ENCODE measurements at regions not wholly inside any gene's neighbourhood (a gene's known extent, or its start where the extent isn't known, plus 50 kb on each side); places are given as distances from the start of the nearest gene placed in this dataset.

DNA sequence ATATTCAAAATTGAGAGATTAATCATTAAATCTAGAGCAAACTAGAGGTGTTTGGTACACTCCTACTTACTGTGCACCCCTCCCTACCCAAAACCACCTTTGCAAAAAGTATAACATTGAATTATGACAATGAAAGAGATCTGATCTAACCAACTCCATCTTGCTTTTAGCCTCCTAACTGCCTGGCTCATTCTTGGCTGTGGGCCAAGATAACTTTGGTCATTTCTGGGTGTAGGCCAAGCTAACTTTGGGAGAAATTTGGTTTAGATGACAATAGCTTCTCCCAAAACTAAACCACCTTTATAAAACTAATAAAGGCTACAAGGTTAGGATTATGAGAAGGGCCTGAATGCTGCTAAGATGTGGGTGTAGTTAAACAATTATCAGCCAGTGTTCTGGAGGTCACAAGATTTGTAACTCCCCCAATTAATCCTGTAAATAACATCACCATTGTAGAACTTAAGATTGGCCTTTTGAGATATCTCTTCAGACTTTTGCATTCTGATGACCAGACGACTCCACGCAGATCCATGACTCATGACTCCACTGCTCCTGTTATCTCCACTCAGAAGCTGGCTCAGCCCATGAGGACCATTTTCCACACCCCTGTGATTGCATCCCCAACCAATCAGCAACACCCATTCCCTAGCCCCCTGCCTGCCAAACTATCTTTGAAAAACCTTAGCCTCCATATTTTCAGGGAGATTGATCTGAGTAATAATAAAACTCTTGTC, 160.2 kb downstream of the FBXO15 start:
- DNase-seq (ENCODE audit: low read depth in 4 of 6, low spot score in 6 of 6): no peak
- 90% methylated on average over 2 of the region's 2 CpGs for WGBS (ENCODE audit: insufficient coverage)
- H3K4me1 ChIP-seq (ENCODE audit: control insufficient read depth, insufficient read depth, low read length): no peaks in the 10 kb centered on the region
- H3K27ac ChIP-seq (ENCODE audit: low read depth, low read length): no peak overlapping the region
- no peaks in the 10 kb centered on the region for H3K27me3 ChIP-seq (ENCODE audit: control insufficient read depth, insufficient read depth, low read length)
- H3K4me3 ChIP-seq (ENCODE audit: low read depth, low read length): no peak overlapping the region
- no peaks in the 10 kb centered on the region for H3K36me3 ChIP-seq (ENCODE audit: control insufficient read depth, insufficient read depth, low read length)
- H3K9me3 ChIP-seq (ENCODE audit: control insufficient read depth, insufficient read depth, low read length): no peaks in the 10 kb centered on the region

DNA sequence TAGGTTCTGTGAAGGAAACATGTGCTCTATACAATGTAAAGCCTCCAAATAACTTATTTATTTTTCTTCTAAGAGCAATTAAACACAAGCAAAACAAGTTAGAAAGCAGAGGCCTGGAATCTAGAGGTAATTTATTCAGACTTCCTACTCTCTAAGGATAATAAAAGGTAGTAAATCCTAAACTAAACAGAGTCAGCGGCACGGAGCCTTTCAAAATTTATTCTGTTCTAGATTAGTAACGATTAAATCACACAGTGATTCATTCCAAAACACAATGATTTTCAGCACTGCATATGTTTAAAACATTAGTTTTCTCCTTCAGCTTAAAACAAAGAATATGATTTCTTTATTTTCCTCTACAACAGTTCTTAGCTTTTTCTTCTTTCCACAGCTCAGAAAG, 160.9 kb downstream of the FBXO15 start:
- no peaks in the 10 kb centered on the region for H3K36me3 ChIP-seq (ENCODE audit: control insufficient read depth, insufficient read depth, low read length)
- no CpG with 5 or more reads among the region's 3 CpGs for WGBS (ENCODE audit: insufficient coverage)
- no peaks in the 10 kb centered on the region for H3K27me3 ChIP-seq (ENCODE audit: control insufficient read depth, insufficient read depth, low read length)
- DNase-seq (ENCODE audit: low read depth in 4 of 6, low spot score in 6 of 6): peak in 1 of 6 donors; percentile 29
- H3K4me1 ChIP-seq (ENCODE audit: control insufficient read depth, insufficient read depth, low read length): no peaks in the 10 kb centered on the region
- H3K27ac ChIP-seq (ENCODE audit: low read depth, low read length): no peak overlapping the region
- no peaks in the 10 kb centered on the region for H3K9me3 ChIP-seq (ENCODE audit: control insufficient read depth, insufficient read depth, low read length)
- H3K4me3 ChIP-seq (ENCODE audit: low read depth, low read length): no peak overlapping the region

DNA sequence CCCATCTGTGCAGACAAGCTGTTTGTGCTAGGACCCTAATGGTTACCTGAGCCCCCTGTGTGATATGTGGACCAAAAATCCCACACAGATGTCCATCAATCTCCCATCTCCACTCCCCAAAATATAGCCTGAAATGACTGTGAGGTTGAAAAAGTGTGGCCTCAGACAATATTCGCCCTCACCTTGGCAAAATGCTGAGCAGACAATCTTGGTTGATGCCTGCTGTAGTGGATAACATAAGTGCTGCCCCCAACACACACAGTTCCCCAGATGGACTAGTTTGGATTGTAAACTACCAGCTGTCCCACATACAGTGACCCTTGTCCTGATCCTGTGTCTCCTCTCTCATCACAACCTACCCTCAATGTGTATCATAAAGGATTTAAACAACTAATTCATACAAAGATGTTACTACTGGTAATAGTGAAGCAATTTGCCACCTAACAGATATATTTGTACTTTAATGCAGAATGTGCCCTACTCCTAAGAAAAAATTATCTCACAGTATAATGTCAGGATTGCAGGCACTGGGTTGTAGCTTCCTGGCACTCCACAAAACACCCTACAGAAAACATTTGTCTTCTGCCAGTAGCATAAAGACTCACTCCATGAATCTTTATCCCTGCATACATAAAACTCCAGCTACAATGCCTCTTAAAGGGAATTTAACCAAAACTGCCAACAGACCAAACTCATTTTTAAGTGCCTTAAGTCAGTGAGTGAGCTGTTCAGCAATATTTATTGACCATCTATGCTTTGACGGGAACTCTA, 161.6 kb downstream of the FBXO15 start:
- DNase-seq (ENCODE audit: low read depth in 4 of 6, low spot score in 6 of 6): peak in 3 of 6 donors; percentile 12 to 43 (median 24)
- H3K27me3 ChIP-seq (ENCODE audit: control insufficient read depth, insufficient read depth, low read length): no peaks in the 10 kb centered on the region
- H3K27ac ChIP-seq (ENCODE audit: low read depth, low read length): no peak overlapping the region
- H3K4me3 ChIP-seq (ENCODE audit: low read depth, low read length): no peak overlapping the region
- no peaks in the 10 kb centered on the region for H3K36me3 ChIP-seq (ENCODE audit: control insufficient read depth, insufficient read depth, low read length)
- no peaks in the 10 kb centered on the region for H3K4me1 ChIP-seq (ENCODE audit: control insufficient read depth, insufficient read depth, low read length)
- H3K9me3 ChIP-seq (ENCODE audit: control insufficient read depth, insufficient read depth, low read length): no peaks in the 10 kb centered on the region
- no CpG with 5 or more reads among the region's 2 CpGs for WGBS (ENCODE audit: insufficient coverage)

DNA sequence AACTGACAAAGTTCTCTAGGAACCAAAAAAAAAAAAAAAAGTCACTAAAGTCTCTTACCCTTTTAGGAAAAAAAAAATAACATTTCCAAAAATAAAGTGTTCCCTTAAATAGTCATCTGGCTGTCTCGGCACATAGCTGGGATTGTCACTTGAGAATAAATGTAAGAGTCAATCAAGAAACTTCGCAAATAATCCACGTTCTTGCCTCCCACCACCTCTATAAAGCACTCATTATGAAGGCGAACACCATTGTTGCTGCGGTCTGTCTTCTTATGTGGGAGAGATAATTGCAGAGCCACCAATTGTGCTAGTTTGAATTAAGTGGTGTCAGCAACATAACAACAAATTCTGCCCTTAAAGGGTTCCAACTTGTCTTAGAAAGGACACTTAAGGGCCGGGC, 163.7 kb downstream of the FBXO15 start:
- Histone ChIP-seq H3K36me3 (ENCODE audit: control insufficient read depth, insufficient read depth, low read length) (no peaks in the 10 kb centered on the region), H3K4me3 (ENCODE audit: low read depth, low read length) (no peak overlapping the region), H3K4me1 (ENCODE audit: control insufficient read depth, insufficient read depth, low read length) (no peaks in the 10 kb centered on the region), H3K9me3 (ENCODE audit: control insufficient read depth, insufficient read depth, low read length) (no peaks in the 10 kb centered on the region), H3K27ac (ENCODE audit: low read depth, low read length) (no peak overlapping the region), H3K27me3 (ENCODE audit: control insufficient read depth, insufficient read depth, low read length) (no peaks in the 10 kb centered on the region)
- no peak for DNase-seq (ENCODE audit: low read depth in 4 of 6, low spot score in 6 of 6)
- WGBS (ENCODE audit: insufficient coverage): 43% methylated on average over 1 of the region's 6 CpGs

DNA sequence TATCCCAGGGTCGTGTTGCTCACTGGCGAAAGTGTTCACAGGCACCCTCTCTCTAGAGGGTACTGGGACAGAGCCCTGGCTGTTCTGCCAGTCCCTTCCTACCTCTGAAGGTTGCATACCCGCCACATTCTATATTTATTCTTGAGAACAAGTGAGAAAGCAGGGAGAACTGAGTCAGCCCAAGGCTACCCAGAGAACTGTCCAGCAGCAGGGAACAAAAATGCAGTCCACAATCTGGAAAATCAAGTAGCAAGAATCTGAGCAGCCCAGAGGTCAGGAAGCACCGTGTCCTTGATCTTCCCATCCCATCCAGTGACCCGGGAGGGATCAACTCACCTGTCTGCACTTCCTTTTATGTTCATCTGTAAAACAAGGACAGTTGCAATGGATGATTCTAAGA, 164.1 kb downstream of the FBXO15 start:
- 89% methylated on average over 3 of the region's 5 CpGs for WGBS (ENCODE audit: insufficient coverage)

DNA sequence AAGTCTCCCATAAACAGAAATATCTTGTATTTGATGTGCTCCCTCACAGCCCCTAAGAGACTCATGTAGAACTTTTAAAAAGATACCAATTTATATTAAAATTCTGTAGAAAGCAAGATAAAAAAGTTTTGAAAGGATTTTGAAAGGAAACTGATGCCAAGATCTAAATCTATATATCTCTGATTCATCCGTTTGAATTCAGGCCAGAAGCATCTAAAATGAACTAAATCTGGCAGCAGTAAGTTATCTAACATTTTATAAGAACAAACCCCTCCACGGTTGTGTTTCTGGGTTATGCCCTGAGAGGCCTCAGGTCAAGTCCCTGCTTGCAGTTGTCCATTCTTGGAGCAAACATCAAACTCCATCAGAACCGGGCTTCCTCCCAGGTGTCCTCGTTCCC, 165.8 kb downstream of the FBXO15 start:
- H3K4me1 ChIP-seq (ENCODE audit: control insufficient read depth, insufficient read depth, low read length): no peaks in the 10 kb centered on the region
- DNase-seq (ENCODE audit: low read depth in 4 of 6, low spot score in 6 of 6): no peak
- no peak overlapping the region for H3K27ac ChIP-seq (ENCODE audit: low read depth, low read length)
- 83% methylated on average over 3 of the region's 4 CpGs for WGBS (ENCODE audit: insufficient coverage)
- H3K9me3 ChIP-seq (ENCODE audit: control insufficient read depth, insufficient read depth, low read length): no peaks in the 10 kb centered on the region
- H3K27me3 ChIP-seq (ENCODE audit: control insufficient read depth, insufficient read depth, low read length): no peaks in the 10 kb centered on the region
- H3K4me3 ChIP-seq (ENCODE audit: low read depth, low read length): no peak overlapping the region
- H3K36me3 ChIP-seq (ENCODE audit: control insufficient read depth, insufficient read depth, low read length): no peaks in the 10 kb centered on the region

More for the DNA sequence above, 164.1 kb downstream of the FBXO15 start:
- no peak for DNase-seq (ENCODE audit: low read depth in 4 of 6, low spot score in 6 of 6)
- H3K4me3 ChIP-seq (ENCODE audit: low read depth, low read length): no peak overlapping the region
- H3K27ac ChIP-seq (ENCODE audit: low read depth, low read length): no peak overlapping the region
- H3K27me3 ChIP-seq (ENCODE audit: control insufficient read depth, insufficient read depth, low read length): no peaks in the 10 kb centered on the region
- H3K4me1 ChIP-seq (ENCODE audit: control insufficient read depth, insufficient read depth, low read length): no peaks in the 10 kb centered on the region
- H3K9me3 ChIP-seq (ENCODE audit: control insufficient read depth, insufficient read depth, low read length): no peaks in the 10 kb centered on the region
- H3K36me3 ChIP-seq (ENCODE audit: control insufficient read depth, insufficient read depth, low read length): no peaks in the 10 kb centered on the region

DNA sequence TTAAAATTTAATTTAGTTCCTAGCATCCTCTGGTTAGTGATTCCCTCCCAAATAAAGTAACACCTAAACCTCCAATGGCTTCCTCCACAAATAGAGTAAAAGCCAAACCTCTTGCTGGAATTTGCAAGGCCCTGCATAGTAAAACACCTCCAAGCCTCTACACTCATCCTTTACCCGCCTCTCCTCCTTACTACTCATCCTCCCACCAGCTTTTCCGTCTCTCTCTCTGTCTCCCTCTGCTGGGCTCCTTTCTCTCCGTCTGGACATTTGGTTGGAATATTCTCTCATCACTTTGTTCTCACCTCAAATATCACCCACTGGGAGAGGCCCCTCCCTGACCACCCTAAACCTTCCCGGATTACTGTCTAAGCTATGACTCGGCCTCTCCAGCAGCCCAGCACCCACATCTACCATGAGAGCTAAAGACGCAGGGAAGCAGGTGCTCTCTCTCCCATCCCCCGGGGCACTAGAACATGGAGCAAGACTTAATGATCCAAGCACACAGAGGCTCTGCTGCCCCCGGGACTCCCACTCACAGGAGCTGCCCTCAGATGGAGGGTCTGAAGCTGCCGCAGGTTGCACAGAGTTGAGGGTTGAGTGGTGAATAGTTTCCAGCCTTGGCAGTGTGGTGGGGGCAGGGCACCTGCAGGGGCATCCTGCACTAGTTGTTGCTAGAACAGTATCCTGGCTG, 167.2 kb downstream of the FBXO15 start:
- Histone ChIP-seq H3K4me1 (ENCODE audit: control insufficient read depth, insufficient read depth, low read length) (no peaks in the 10 kb centered on the region), H3K36me3 (ENCODE audit: control insufficient read depth, insufficient read depth, low read length) (no peaks in the 10 kb centered on the region), H3K27ac (ENCODE audit: low read depth, low read length) (no peak overlapping the region), H3K27me3 (ENCODE audit: control insufficient read depth, insufficient read depth, low read length) (no peaks in the 10 kb centered on the region), H3K4me3 (ENCODE audit: low read depth, low read length) (no peak overlapping the region), H3K9me3 (ENCODE audit: control insufficient read depth, insufficient read depth, low read length) (no peaks in the 10 kb centered on the region)
- WGBS (ENCODE audit: insufficient coverage): 88% methylated on average over 8 of the region's 9 CpGs
- DNase-seq (ENCODE audit: low read depth in 4 of 6, low spot score in 6 of 6): peak in 1 of 6 donors; percentile 21

DNA sequence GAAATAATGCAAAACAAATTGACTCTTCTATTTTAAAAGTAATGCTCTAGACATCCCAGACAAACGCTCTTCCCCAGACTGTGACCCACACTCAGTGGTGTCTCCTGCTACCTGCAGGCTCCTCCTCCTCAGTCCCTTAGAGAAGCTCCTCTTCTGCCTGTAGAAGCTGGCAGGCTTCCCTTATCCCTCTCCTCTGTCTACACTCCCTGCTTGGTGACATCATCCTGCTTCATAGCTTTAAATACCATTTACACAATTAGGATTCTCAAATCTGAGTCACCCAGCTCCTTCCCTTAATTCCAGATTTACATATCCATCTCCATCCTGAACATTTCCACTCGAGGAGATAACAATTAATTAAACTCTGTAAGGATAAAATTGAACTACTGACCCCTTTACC, 167.9 kb downstream of the FBXO15 start:
- no peaks in the 10 kb centered on the region for H3K27me3 ChIP-seq (ENCODE audit: control insufficient read depth, insufficient read depth, low read length)
- no peaks in the 10 kb centered on the region for H3K36me3 ChIP-seq (ENCODE audit: control insufficient read depth, insufficient read depth, low read length)
- WGBS (ENCODE audit: insufficient coverage): 95% methylated on average over 2 of the region's 2 CpGs
- no peak overlapping the region for H3K4me3 ChIP-seq (ENCODE audit: low read depth, low read length)
- H3K4me1 ChIP-seq (ENCODE audit: control insufficient read depth, insufficient read depth, low read length): peaks cover 3% of the 10 kb centered on the region
- no peak overlapping the region for H3K27ac ChIP-seq (ENCODE audit: low read depth, low read length)
- H3K9me3 ChIP-seq (ENCODE audit: control insufficient read depth, insufficient read depth, low read length): no peaks in the 10 kb centered on the region
- DNase-seq (ENCODE audit: low read depth in 4 of 6, low spot score in 6 of 6): no peak

DNA sequence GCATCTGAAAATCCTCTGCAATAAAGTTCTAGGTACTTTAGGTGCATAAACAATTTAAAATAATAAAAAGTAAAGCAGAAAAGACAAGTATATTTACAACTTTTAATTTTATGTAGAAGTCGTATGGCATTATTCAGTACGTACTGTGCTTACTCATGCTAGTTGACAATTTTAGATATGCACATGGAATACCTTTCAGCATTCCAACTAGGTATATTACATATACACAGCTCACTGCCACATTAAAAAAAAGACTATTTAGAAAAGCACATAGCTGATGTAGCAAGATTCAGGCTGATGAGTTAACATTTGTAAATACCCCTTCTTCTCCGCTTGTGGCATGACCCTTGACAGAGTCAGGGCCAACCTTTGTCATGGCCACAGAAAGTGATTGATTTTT, 171.2 kb downstream of the FBXO15 start:
- Histone ChIP-seq H3K4me1 (ENCODE audit: control insufficient read depth, insufficient read depth, low read length) (peaks cover 3% of the 10 kb centered on the region), H3K9me3 (ENCODE audit: control insufficient read depth, insufficient read depth, low read length) (no peaks in the 10 kb centered on the region), H3K36me3 (ENCODE audit: control insufficient read depth, insufficient read depth, low read length) (no peaks in the 10 kb centered on the region), H3K27me3 (ENCODE audit: control insufficient read depth, insufficient read depth, low read length) (no peaks in the 10 kb centered on the region), H3K27ac (ENCODE audit: low read depth, low read length) (no peak overlapping the region), H3K4me3 (ENCODE audit: low read depth, low read length) (no peak overlapping the region)
- WGBS (ENCODE audit: insufficient coverage): 84% methylated on average over 2 of the region's 3 CpGs
- no peak for DNase-seq (ENCODE audit: low read depth in 4 of 6, low spot score in 6 of 6)
